ENCODE measurements at regions not wholly inside any gene's neighbourhood (a gene's known extent, or its start where the extent isn't known, plus 50 kb on each side); places are given as distances from the start of the nearest gene placed in this dataset.
A peak's percentile ranks its signal among the peaks of the same experiment; 100 is the strongest.

GRCh38 chr7:26022982-26023381, 129.0 kb upstream of the NFE2L3 start:
- Histone ChIP-seq H3K27ac (replicated peaks) (no peak overlapping the region), H3K27me3 (ENCODE audit: insufficient read depth, poor library complexity, severe bottlenecking) (no peaks in the 10 kb centered on the region), H3K4me3 (replicated peaks; ENCODE audit: insufficient read depth, low read length) (no peak overlapping the region)
- TF ChIP-seq, protein P1, sequence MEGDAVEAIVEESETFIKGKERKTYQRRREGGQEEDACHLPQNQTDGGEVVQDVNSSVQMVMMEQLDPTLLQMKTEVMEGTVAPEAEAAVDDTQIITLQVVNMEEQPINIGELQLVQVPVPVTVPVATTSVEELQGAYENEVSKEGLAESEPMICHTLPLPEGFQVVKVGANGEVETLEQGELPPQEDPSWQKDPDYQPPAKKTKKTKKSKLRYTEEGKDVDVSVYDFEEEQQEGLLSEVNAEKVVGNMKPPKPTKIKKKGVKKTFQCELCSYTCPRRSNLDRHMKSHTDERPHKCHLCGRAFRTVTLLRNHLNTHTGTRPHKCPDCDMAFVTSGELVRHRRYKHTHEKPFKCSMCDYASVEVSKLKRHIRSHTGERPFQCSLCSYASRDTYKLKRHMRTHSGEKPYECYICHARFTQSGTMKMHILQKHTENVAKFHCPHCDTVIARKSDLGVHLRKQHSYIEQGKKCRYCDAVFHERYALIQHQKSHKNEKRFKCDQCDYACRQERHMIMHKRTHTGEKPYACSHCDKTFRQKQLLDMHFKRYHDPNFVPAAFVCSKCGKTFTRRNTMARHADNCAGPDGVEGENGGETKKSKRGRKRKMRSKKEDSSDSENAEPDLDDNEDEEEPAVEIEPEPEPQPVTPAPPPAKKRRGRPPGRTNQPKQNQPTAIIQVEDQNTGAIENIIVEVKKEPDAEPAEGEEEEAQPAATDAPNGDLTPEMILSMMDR (IDR thresholded peaks at IDR 0.05; ENCODE audit: insufficient read depth, low read length), result no peak
- no peak for TF ChIP-seq SPI1 (IDR thresholded peaks at IDR 0.05; ENCODE audit: borderline replicate concordance, low read depth)
- no peak for TF ChIP-seq GABPA (IDR thresholded peaks at IDR 0.05; ENCODE audit: low read depth)
- no peak for TF ChIP-seq REST (IDR thresholded peaks at IDR 0.05; ENCODE audit: insufficient replicate concordance, low read depth)
- TF ChIP-seq POLR2AphosphoS5 (IDR thresholded peaks at IDR 0.05; ENCODE audit: low read depth), result no peak
- DNase-seq (ENCODE audit: low read depth in 1 of 2, low spot score in 1 of 2), result no peak

- Histone ChIP-seq H3K4me3 (replicated peaks; ENCODE audit: insufficient read depth, low read length) (no peak overlapping the region), H3K27me3 (ENCODE audit: insufficient read depth, poor library complexity, severe bottlenecking) (no peaks in the 10 kb centered on the region), H3K27ac (replicated peaks) (no peak overlapping the region)
- TF ChIP-seq REST (IDR thresholded peaks at IDR 0.05; ENCODE audit: insufficient replicate concordance, low read depth), result no peak
- TF ChIP-seq SPI1 (IDR thresholded peaks at IDR 0.05; ENCODE audit: borderline replicate concordance, low read depth), result no peak
- no peak for DNase-seq (ENCODE audit: low read depth in 1 of 2, low spot score in 1 of 2)
Observed at GRCh38 chr7:26029911-26030310, 122.1 kb upstream of the NFE2L3 start.

DNA sequence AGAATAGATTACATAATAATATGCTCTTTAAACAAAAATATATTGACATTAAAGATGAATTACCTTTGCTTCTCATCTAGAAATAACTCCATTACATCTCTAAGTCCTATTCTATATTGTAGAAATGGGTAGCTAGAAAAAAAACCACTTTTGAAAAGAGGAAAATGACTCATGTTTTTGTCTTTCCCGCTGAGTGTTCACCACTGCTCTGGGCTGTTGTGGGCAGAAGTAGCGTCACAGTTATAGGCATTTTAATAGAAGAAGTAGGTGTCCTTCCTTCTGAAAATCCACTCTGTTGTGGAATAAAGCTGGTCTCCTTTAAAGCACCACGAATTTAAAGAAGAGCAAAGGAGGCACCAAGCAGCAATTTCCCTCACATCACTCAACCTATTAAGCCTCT, 117.6 kb upstream of the NFE2L3 start:
- no peak for TF ChIP-seq SPI1 (IDR thresholded peaks at IDR 0.05; ENCODE audit: borderline replicate concordance, low read depth)
- TF ChIP-seq POLR2AphosphoS5 (IDR thresholded peaks at IDR 0.05; ENCODE audit: low read depth), result no peak
- TF ChIP-seq, protein P1 (IDR thresholded peaks at IDR 0.05; ENCODE audit: insufficient read depth, low read length), result no peak
- no peak for TF ChIP-seq REST (IDR thresholded peaks at IDR 0.05; ENCODE audit: insufficient replicate concordance, low read depth)
- Histone ChIP-seq H3K4me3 (replicated peaks; ENCODE audit: insufficient read depth, low read length) (no peak overlapping the region), H3K27me3 (ENCODE audit: insufficient read depth, poor library complexity, severe bottlenecking) (peaks cover 3% of the 10 kb centered on the region), H3K27ac (replicated peaks) (no peak overlapping the region)
- no peak for DNase-seq (ENCODE audit: low read depth in 1 of 2, low spot score in 1 of 2)

GRCh38 chr7:26035552-26035951, 116.4 kb upstream of the NFE2L3 start:
- no peak for DNase-seq (ENCODE audit: low read depth in 1 of 2, low spot score in 1 of 2)
- Histone ChIP-seq H3K27ac (replicated peaks) (no peak overlapping the region), H3K27me3 (ENCODE audit: insufficient read depth, poor library complexity, severe bottlenecking) (peaks cover 3% of the 10 kb centered on the region), H3K4me3 (replicated peaks; ENCODE audit: insufficient read depth, low read length) (no peak overlapping the region)
- peak; percentile 70 for TF ChIP-seq SPI1 (IDR thresholded peaks at IDR 0.05; ENCODE audit: borderline replicate concordance, low read depth)
- TF ChIP-seq REST (IDR thresholded peaks at IDR 0.05; ENCODE audit: insufficient replicate concordance, low read depth), result no peak
- TF ChIP-seq POLR2AphosphoS5 (IDR thresholded peaks at IDR 0.05; ENCODE audit: low read depth), result no peak

Measured in HL-60 (cell line).